ENCODE measurements at regions not wholly inside any gene's neighbourhood (a gene's known extent, or its start where the extent isn't known, plus 50 kb on each side); places are given as distances from the start of the nearest gene placed in this dataset.

- intact Hi-C loops (cut with DNase I), result no loop called here
- 89% methylated on average over 1 of the region's 1 CpG for WGBS
These were observed 554.8 kb downstream of the PIK3C3 start for GRCh38 chr18:42509750-42510415.

GRCh38 chr18:42510540-42510939 is 555.5 kb downstream of the PIK3C3 start:
- no peak for TF ChIP-seq EP300 (IDR thresholded peaks at IDR 0.05)
- TF ChIP-seq POLR2A (IDR thresholded peaks at IDR 0.05; ENCODE audit: low read depth), result no peak
- TF ChIP-seq CTCF (IDR thresholded peaks at IDR 0.05), result no peak
- no peak for TF ChIP-seq POLR2AphosphoS5 (IDR thresholded peaks at IDR 0.05)
- Histone ChIP-seq H3K9me3 (no peaks in the 10 kb centered on the region), H3K4me1 (no peaks in the 10 kb centered on the region), H3K4me3 (no peak overlapping the region), H3K27ac (replicated peaks in 1 of 4) (no peak overlapping the region), H3K36me3 (no peaks in the 10 kb centered on the region), H3K27me3 (no peaks in the 10 kb centered on the region)
- DNase-seq (ENCODE audit: extremely low spot score), result no peak
- intact Hi-C loops (cut with DNase I), result no loop called here

More at GRCh38 chr18:42509750-42510415, 554.8 kb downstream of the PIK3C3 start:
- Histone ChIP-seq H3K4me3 (no peak overlapping the region), H3K36me3 (no peaks in the 10 kb centered on the region), H3K27ac (replicated peaks in 1 of 4) (no peak overlapping the region), H3K27me3 (no peaks in the 10 kb centered on the region), H3K9me3 (no peaks in the 10 kb centered on the region), H3K4me1 (no peaks in the 10 kb centered on the region)
- no peak for DNase-seq (ENCODE audit: extremely low spot score)
- TF ChIP-seq EP300 (IDR thresholded peaks at IDR 0.05) (no peak), CTCF (IDR thresholded peaks at IDR 0.05) (no peak), POLR2A (IDR thresholded peaks at IDR 0.05; ENCODE audit: low read depth) (no peak), POLR2AphosphoS5 (IDR thresholded peaks at IDR 0.05) (no peak)

- Histone ChIP-seq H3K4me1 (no peaks in the 10 kb centered on the region), H3K36me3 (no peaks in the 10 kb centered on the region), H3K9me3 (no peaks in the 10 kb centered on the region), H3K27ac (replicated peaks in 1 of 4) (no peak overlapping the region), H3K27me3 (no peaks in the 10 kb centered on the region), H3K4me3 (no peak overlapping the region)
- DNase-seq (ENCODE audit: extremely low spot score), result no peak
- 77% methylated on average over 1 of the region's 1 CpG for WGBS
- no peak for TF ChIP-seq POLR2AphosphoS5 (IDR thresholded peaks at IDR 0.05)
- TF ChIP-seq POLR2A (IDR thresholded peaks at IDR 0.05; ENCODE audit: low read depth), result no peak
- TF ChIP-seq EP300 (IDR thresholded peaks at IDR 0.05), result no peak
- TF ChIP-seq CTCF (IDR thresholded peaks at IDR 0.05), result no peak
- intact Hi-C loops (cut with DNase I), result no loop called here
These were observed 558.4 kb downstream of the PIK3C3 start for GRCh38 chr18:42513441-42513840.

- intact Hi-C loops (cut with DNase I), result no loop called here
- no peaks in the 10 kb centered on the region for H3K36me3 ChIP-seq
These were observed 559.5 kb downstream of the PIK3C3 start for GRCh38 chr18:42514512-42514911.

More at GRCh38 chr18:42514512-42514911, 559.5 kb downstream of the PIK3C3 start:
- Histone ChIP-seq H3K27ac (replicated peaks in 1 of 4) (no peak overlapping the region), H3K4me1 (no peaks in the 10 kb centered on the region), H3K9me3 (no peaks in the 10 kb centered on the region), H3K27me3 (no peaks in the 10 kb centered on the region), H3K4me3 (no peak overlapping the region)
- TF ChIP-seq CTCF (IDR thresholded peaks at IDR 0.05) (no peak), EP300 (IDR thresholded peaks at IDR 0.05) (no peak), POLR2AphosphoS5 (IDR thresholded peaks at IDR 0.05) (no peak), POLR2A (IDR thresholded peaks at IDR 0.05; ENCODE audit: low read depth) (no peak)
- WGBS, result 79% methylated on average over 3 of the region's 3 CpGs
- no peak for DNase-seq (ENCODE audit: extremely low spot score)
